ENCODE measurements at regions not wholly inside any gene's neighbourhood (a gene's known extent, or its start where the extent isn't known, plus 50 kb on each side); places are given as distances from the start of the nearest gene placed in this dataset.

DNA sequence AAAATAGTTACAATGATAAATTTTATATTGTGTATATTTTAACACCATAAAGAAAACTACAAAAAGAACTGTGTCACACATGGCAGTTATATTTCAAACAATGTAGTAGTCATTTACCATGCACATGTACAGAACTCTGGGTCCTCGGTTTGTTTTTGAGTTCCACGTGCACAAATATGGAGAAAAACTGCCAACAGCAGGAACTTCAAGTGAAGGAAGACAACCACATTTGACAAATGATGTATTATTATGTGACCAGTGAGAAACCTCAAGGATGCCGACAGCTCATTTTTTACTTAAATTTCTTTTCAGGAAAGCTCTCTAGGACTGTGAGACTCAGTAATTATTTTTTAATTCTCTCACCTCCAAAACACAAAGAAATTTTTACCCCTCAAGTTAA is 244.2 kb upstream of the USP15 start:
- TF ChIP-seq, protein P1, sequence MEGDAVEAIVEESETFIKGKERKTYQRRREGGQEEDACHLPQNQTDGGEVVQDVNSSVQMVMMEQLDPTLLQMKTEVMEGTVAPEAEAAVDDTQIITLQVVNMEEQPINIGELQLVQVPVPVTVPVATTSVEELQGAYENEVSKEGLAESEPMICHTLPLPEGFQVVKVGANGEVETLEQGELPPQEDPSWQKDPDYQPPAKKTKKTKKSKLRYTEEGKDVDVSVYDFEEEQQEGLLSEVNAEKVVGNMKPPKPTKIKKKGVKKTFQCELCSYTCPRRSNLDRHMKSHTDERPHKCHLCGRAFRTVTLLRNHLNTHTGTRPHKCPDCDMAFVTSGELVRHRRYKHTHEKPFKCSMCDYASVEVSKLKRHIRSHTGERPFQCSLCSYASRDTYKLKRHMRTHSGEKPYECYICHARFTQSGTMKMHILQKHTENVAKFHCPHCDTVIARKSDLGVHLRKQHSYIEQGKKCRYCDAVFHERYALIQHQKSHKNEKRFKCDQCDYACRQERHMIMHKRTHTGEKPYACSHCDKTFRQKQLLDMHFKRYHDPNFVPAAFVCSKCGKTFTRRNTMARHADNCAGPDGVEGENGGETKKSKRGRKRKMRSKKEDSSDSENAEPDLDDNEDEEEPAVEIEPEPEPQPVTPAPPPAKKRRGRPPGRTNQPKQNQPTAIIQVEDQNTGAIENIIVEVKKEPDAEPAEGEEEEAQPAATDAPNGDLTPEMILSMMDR (IDR thresholded peaks at IDR 0.05; ENCODE audit: poor library complexity), result no peak
- no peak for TF ChIP-seq EZH2phosphoT487 (IDR thresholded peaks at IDR 0.05; ENCODE audit: low read depth, severe bottlenecking, unreplicated experiment)

Measured in hepatocyte (in vitro differentiated cells).